CD4-positive, alpha-beta T cell treated with Interleukin-4 for 4 hours (primary cell): ENCODE measurements at regions not wholly inside any gene's neighbourhood (a gene's known extent, or its start where the extent isn't known, plus 50 kb on each side); places are given as distances from the start of the nearest gene placed in this dataset.
"Not testable (repeated sequence)": the region's sequence is repeated elsewhere in the genome, so short reads cannot be mapped to it uniquely, and the experiment has no call there.

ENCODE experiments used
- DNase-seq: peaks from one replicate; pipeline ENCODE4 v3.0.0-alpha.2; 2020

- DNase-seq, result no peak
Observed at GRCh38 chr5:21603796-21604195, 1249.3 kb downstream of the CDH12 start.

- no peak for DNase-seq
Observed at GRCh38 chr5:21594566-21594965, 1258.6 kb downstream of the CDH12 start.

GRCh38 chr5:21593261-21593660, 1259.9 kb downstream of the CDH12 start:
- DNase-seq, result no peak

GRCh38 chr5:21581508-21581907, 1271.6 kb downstream of the CDH12 start:
- DNase-seq, result no peak

- DNase-seq, result no peak
Observed at GRCh38 chr5:21574961-21575360, 1278.2 kb downstream of the CDH12 start.

GRCh38 chr5:21574438-21574837, 1278.7 kb downstream of the CDH12 start:
- DNase-seq, result no peak

- DNase-seq, result no peak
Observed at GRCh38 chr5:21573416-21574314, 1279.5 kb downstream of the CDH12 start.

GRCh38 chr5:21571196-21571595, 1281.9 kb downstream of the CDH12 start:
- not testable (repeated sequence) for DNase-seq

GRCh38 chr5:21559109-21559508, 1294.0 kb downstream of the CDH12 start:
- not testable (repeated sequence) for DNase-seq

- DNase-seq, result not testable (repeated sequence)
Observed at GRCh38 chr5:21552263-21552662, 1300.9 kb downstream of the CDH12 start.

- not testable (repeated sequence) for DNase-seq
Observed at GRCh38 chr5:21550916-21551315, 1302.2 kb downstream of the CDH12 start.

- not testable (repeated sequence) for DNase-seq
Observed at GRCh38 chr5:21547656-21548055, 1305.5 kb downstream of the CDH12 start.

GRCh38 chr5:21535114-21535513, 1318.0 kb downstream of the CDH12 start:
- DNase-seq, result not testable (repeated sequence)

- not testable (repeated sequence) for DNase-seq
Observed at GRCh38 chr5:21521157-21521556, 1332.0 kb downstream of the CDH12 start.

- not testable (repeated sequence) for DNase-seq
Observed at GRCh38 chr5:21496926-21497325, 1356.2 kb downstream of the CDH12 start.

- not testable (repeated sequence) for DNase-seq
Observed at GRCh38 chr5:21496056-21496455, 1357.1 kb downstream of the CDH12 start.

GRCh38 chr5:21495235-21495634, 1357.9 kb downstream of the CDH12 start:
- DNase-seq, result not testable (repeated sequence)

- not testable (repeated sequence) for DNase-seq
Observed at GRCh38 chr5:21494033-21494432, 1359.1 kb downstream of the CDH12 start.

GRCh38 chr5:21491182-21491581, 1362.0 kb downstream of the CDH12 start:
- DNase-seq, result not testable (repeated sequence)

GRCh38 chr5:21488828-21489227, 1364.3 kb downstream of the CDH12 start:
- not testable (repeated sequence) for DNase-seq

- DNase-seq, result not testable (repeated sequence)
Observed at GRCh38 chr5:21485458-21486000, 1367.6 kb downstream of the CDH12 start.

- DNase-seq, result not testable (repeated sequence)
Observed at GRCh38 chr5:21484498-21484889, 1368.7 kb downstream of the CDH12 start.

- not testable (repeated sequence) for DNase-seq
Observed at GRCh38 chr5:21483790-21484497, 1369.2 kb downstream of the CDH12 start.
